ENCODE measurements at regions not wholly inside any gene's neighbourhood (a gene's known extent, or its start where the extent isn't known, plus 50 kb on each side); places are given as distances from the start of the nearest gene placed in this dataset.

GRCh38 chr15:91556926-91557325 is 296.6 kb upstream of the SLCO3A1 start:
- no peak overlapping the region for H3K9ac ChIP-seq (ENCODE audit: low read depth, low read length)
- H3K9me3 ChIP-seq (ENCODE audit: insufficient read depth, low read depth, low read length) = no peaks in the 10 kb centered on the region
- no peaks in the 10 kb centered on the region for H3K27me3 ChIP-seq (ENCODE audit: insufficient read depth, low read length)
- H3K4me3 ChIP-seq (ENCODE audit: low read length) = no peak overlapping the region
- H3K36me3 ChIP-seq (ENCODE audit: insufficient read depth, low read length) = no peaks in the 10 kb centered on the region
- 0 out of 2 replicates have a peak, but pooled peaks cover 8% of the 10 kb centered on the region for H3K4me1 ChIP-seq (ENCODE audit: insufficient read depth, low read length)
- H3K27ac ChIP-seq (ENCODE audit: low read depth, low read length) = no peak overlapping the region
- 91% methylated on average over 2 of the region's 5 CpGs for WGBS

- 0 out of 2 replicates have a peak, but pooled peaks cover 5% of the 10 kb centered on the region for H3K4me1 ChIP-seq (ENCODE audit: insufficient read depth, low read length)
- no peak overlapping the region for H3K9ac ChIP-seq (ENCODE audit: low read depth, low read length)
- no peaks in the 10 kb centered on the region for H3K27me3 ChIP-seq (ENCODE audit: insufficient read depth, low read length)
- no peak overlapping the region for H3K27ac ChIP-seq (ENCODE audit: low read depth, low read length)
- WGBS = 100% methylated on average over 1 of the region's 3 CpGs
- no peaks in the 10 kb centered on the region for H3K9me3 ChIP-seq (ENCODE audit: insufficient read depth, low read depth, low read length)
- no peaks in the 10 kb centered on the region for H3K36me3 ChIP-seq (ENCODE audit: insufficient read depth, low read length)
- H3K4me3 ChIP-seq (ENCODE audit: low read length) = no peak overlapping the region
Measured at GRCh38 chr15:91559066-91559465, 294.4 kb upstream of the SLCO3A1 start.

- no peak overlapping the region for H3K4me3 ChIP-seq (ENCODE audit: low read length)
- H3K9me3 ChIP-seq (ENCODE audit: insufficient read depth, low read depth, low read length) = no peaks in the 10 kb centered on the region
- no peak overlapping the region for H3K27ac ChIP-seq (ENCODE audit: low read depth, low read length)
- no peaks in the 10 kb centered on the region for H3K36me3 ChIP-seq (ENCODE audit: insufficient read depth, low read length)
- no peak overlapping the region for H3K9ac ChIP-seq (ENCODE audit: low read depth, low read length)
- 0 out of 2 replicates have a peak, but pooled peaks cover 5% of the 10 kb centered on the region for H3K4me1 ChIP-seq (ENCODE audit: insufficient read depth, low read length)
- no peaks in the 10 kb centered on the region for H3K27me3 ChIP-seq (ENCODE audit: insufficient read depth, low read length)
- WGBS = 85% methylated on average over 11 of the region's 11 CpGs
Measured at GRCh38 chr15:91561371-91562100, 292.0 kb upstream of the SLCO3A1 start.

GRCh38 chr15:91562698-91563097 is 290.8 kb upstream of the SLCO3A1 start:
- H3K4me3 ChIP-seq (ENCODE audit: low read length) = no peak overlapping the region
- H3K27me3 ChIP-seq (ENCODE audit: insufficient read depth, low read length) = no peaks in the 10 kb centered on the region
- no peaks in the 10 kb centered on the region for H3K9me3 ChIP-seq (ENCODE audit: insufficient read depth, low read depth, low read length)
- no peaks in the 10 kb centered on the region for H3K36me3 ChIP-seq (ENCODE audit: insufficient read depth, low read length)
- H3K4me1 ChIP-seq (ENCODE audit: insufficient read depth, low read length) = 0 out of 2 replicates have a peak, but pooled peaks cover 5% of the 10 kb centered on the region
- no peak overlapping the region for H3K27ac ChIP-seq (ENCODE audit: low read depth, low read length)
- 41% methylated on average over 2 of the region's 2 CpGs for WGBS
- H3K9ac ChIP-seq (ENCODE audit: low read depth, low read length) = no peak overlapping the region

GRCh38 chr15:91564631-91565030 is 288.9 kb upstream of the SLCO3A1 start:
- H3K27ac ChIP-seq (ENCODE audit: low read depth, low read length) = no peak overlapping the region
- H3K9me3 ChIP-seq (ENCODE audit: insufficient read depth, low read depth, low read length) = no peaks in the 10 kb centered on the region
- H3K4me1 ChIP-seq (ENCODE audit: insufficient read depth, low read length) = 0 out of 2 replicates have a peak, but pooled peaks cover 5% of the 10 kb centered on the region
- H3K4me3 ChIP-seq (ENCODE audit: low read length) = no peak overlapping the region
- 93% methylated on average over 3 of the region's 3 CpGs for WGBS
- no peak overlapping the region for H3K9ac ChIP-seq (ENCODE audit: low read depth, low read length)
- H3K27me3 ChIP-seq (ENCODE audit: insufficient read depth, low read length) = no peaks in the 10 kb centered on the region
- H3K36me3 ChIP-seq (ENCODE audit: insufficient read depth, low read length) = no peaks in the 10 kb centered on the region

- Histone ChIP-seq H3K9ac (ENCODE audit: low read depth, low read length) (no peak overlapping the region), H3K4me1 (ENCODE audit: insufficient read depth, low read length) (0 out of 2 replicates have a peak, but pooled peaks cover 5% of the 10 kb centered on the region), H3K36me3 (ENCODE audit: insufficient read depth, low read length) (no peaks in the 10 kb centered on the region), H3K27me3 (ENCODE audit: insufficient read depth, low read length) (no peaks in the 10 kb centered on the region), H3K9me3 (ENCODE audit: insufficient read depth, low read depth, low read length) (peaks cover 7% of the 10 kb centered on the region; the same call in 1 of the 2 replicates), H3K4me3 (ENCODE audit: low read length) (no peak overlapping the region), H3K27ac (ENCODE audit: low read depth, low read length) (no peak overlapping the region)
- WGBS = 95% methylated on average over 4 of the region's 4 CpGs
Measured at GRCh38 chr15:91566141-91566540, 287.4 kb upstream of the SLCO3A1 start.

- WGBS = 94% methylated on average over 1 of the region's 2 CpGs
- Histone ChIP-seq H3K4me1 (ENCODE audit: insufficient read depth, low read length) (no peaks in the 10 kb centered on the region), H3K9ac (ENCODE audit: low read depth, low read length) (no peak overlapping the region), H3K9me3 (ENCODE audit: insufficient read depth, low read depth, low read length) (peaks cover 7% of the 10 kb centered on the region; the same call in 1 of the 2 replicates), H3K27ac (ENCODE audit: low read depth, low read length) (no peak overlapping the region), H3K4me3 (ENCODE audit: low read length) (no peak overlapping the region), H3K27me3 (ENCODE audit: insufficient read depth, low read length) (no peaks in the 10 kb centered on the region), H3K36me3 (ENCODE audit: insufficient read depth, low read length) (no peaks in the 10 kb centered on the region)
Measured at GRCh38 chr15:91568036-91568435, 285.5 kb upstream of the SLCO3A1 start.

GRCh38 chr15:91572110-91572509 is 281.4 kb upstream of the SLCO3A1 start:
- Histone ChIP-seq H3K4me1 (ENCODE audit: insufficient read depth, low read length) (no peaks in the 10 kb centered on the region), H3K9ac (ENCODE audit: low read depth, low read length) (no peak overlapping the region), H3K36me3 (ENCODE audit: insufficient read depth, low read length) (no peaks in the 10 kb centered on the region), H3K9me3 (ENCODE audit: insufficient read depth, low read depth, low read length) (peaks cover 7% of the 10 kb centered on the region; the same call in 1 of the 2 replicates), H3K4me3 (ENCODE audit: low read length) (no peak overlapping the region), H3K27ac (ENCODE audit: low read depth, low read length) (no peak overlapping the region), H3K27me3 (ENCODE audit: insufficient read depth, low read length) (no peaks in the 10 kb centered on the region)
- 92% methylated on average over 5 of the region's 5 CpGs for WGBS

- no peak overlapping the region for H3K9ac ChIP-seq (ENCODE audit: low read depth, low read length)
- no peak overlapping the region for H3K27ac ChIP-seq (ENCODE audit: low read depth, low read length)
- H3K27me3 ChIP-seq (ENCODE audit: insufficient read depth, low read length) = no peaks in the 10 kb centered on the region
- H3K4me1 ChIP-seq (ENCODE audit: insufficient read depth, low read length) = no peaks in the 10 kb centered on the region
- H3K36me3 ChIP-seq (ENCODE audit: insufficient read depth, low read length) = no peaks in the 10 kb centered on the region
- WGBS = 88% methylated on average over 4 of the region's 4 CpGs
- no peak overlapping the region for H3K4me3 ChIP-seq (ENCODE audit: low read length)
- 0 out of 2 replicates have a peak, but pooled peaks cover under 1% of the 10 kb centered on the region for H3K9me3 ChIP-seq (ENCODE audit: insufficient read depth, low read depth, low read length)
Measured at GRCh38 chr15:91576096-91576495, 277.4 kb upstream of the SLCO3A1 start.

GRCh38 chr15:91578511-91578910 is 275.0 kb upstream of the SLCO3A1 start:
- no peak overlapping the region for H3K27ac ChIP-seq (ENCODE audit: low read depth, low read length)
- WGBS = 94% methylated on average over 6 of the region's 6 CpGs
- no peaks in the 10 kb centered on the region for H3K36me3 ChIP-seq (ENCODE audit: insufficient read depth, low read length)
- H3K4me3 ChIP-seq (ENCODE audit: low read length) = no peak overlapping the region
- no peaks in the 10 kb centered on the region for H3K4me1 ChIP-seq (ENCODE audit: insufficient read depth, low read length)
- H3K9me3 ChIP-seq (ENCODE audit: insufficient read depth, low read depth, low read length) = no peaks in the 10 kb centered on the region
- H3K27me3 ChIP-seq (ENCODE audit: insufficient read depth, low read length) = no peaks in the 10 kb centered on the region
- no peak overlapping the region for H3K9ac ChIP-seq (ENCODE audit: low read depth, low read length)

GRCh38 chr15:91584895-91585294 is 268.6 kb upstream of the SLCO3A1 start:
- no peaks in the 10 kb centered on the region for H3K27me3 ChIP-seq (ENCODE audit: insufficient read depth, low read length)
- no peak overlapping the region for H3K27ac ChIP-seq (ENCODE audit: low read depth, low read length)
- H3K9me3 ChIP-seq (ENCODE audit: insufficient read depth, low read depth, low read length) = no peaks in the 10 kb centered on the region
- no peaks in the 10 kb centered on the region for H3K36me3 ChIP-seq (ENCODE audit: insufficient read depth, low read length)
- H3K4me3 ChIP-seq (ENCODE audit: low read length) = no peak overlapping the region
- H3K9ac ChIP-seq (ENCODE audit: low read depth, low read length) = no peak overlapping the region
- WGBS = over 99% methylated on average over 3 of the region's 3 CpGs
- H3K4me1 ChIP-seq (ENCODE audit: insufficient read depth, low read length) = no peaks in the 10 kb centered on the region
